Psoas muscle (tissue), 7 donors: ENCODE measurements at regions not wholly inside any gene's neighbourhood (a gene's known extent, or its start where the extent isn't known, plus 50 kb on each side); places are given as distances from the start of the nearest gene placed in this dataset.

ENCODE experiments used
- ATAC-seq, 4 donors: fragments of 200-7000 bp; cut with Tn5 transposase; one replicate each; pipeline ENCODE4 v1.9.1; 2020; ENCODE audit warnings: moderate library complexity in 3 of 4, mild to moderate bottlenecking in 2 of 4
- DNase-seq, 2 donors: peaks; one replicate each; pipeline ENCODE4 v3.0.0-alpha.2; 2020
- H3K27ac ChIP-seq: fragments of 200-600 bp; one replicate; pipeline ENCODE4 v1.8.0; 2022
- H3K27me3 ChIP-seq, 3 donors: fragments of 200-600 bp in 1 of 3; one replicate each; pipeline versions ENCODE4 v1.6.1 to v1.8.0; 2013 to 2022; ENCODE audit warnings: low read length in 2 of 3, mild to moderate bottlenecking in 2 of 3, moderate library complexity in 1 of 3; ENCODE audit not compliant: insufficient read depth in 3 of 3
- H3K36me3 ChIP-seq, 2 donors: fragments of 200-600 bp in 1 of 2; one replicate each; pipeline versions ENCODE4 v1.6.1 to v1.8.0; 2013 to 2022; ENCODE audit warnings: low read depth in 1 of 2, mild to moderate bottlenecking in 1 of 2, moderate library complexity in 1 of 2; ENCODE audit not compliant: insufficient read depth in 1 of 2
- H3K4me1 ChIP-seq: fragments of 200-600 bp; one replicate; pipeline ENCODE4 v1.8.0; 2022
- H3K4me3 ChIP-seq: fragments of 200-600 bp; one replicate; pipeline ENCODE4 v1.8.0; 2022; ENCODE audit warnings: mild to moderate bottlenecking
- H3K9me3 ChIP-seq: fragments of 200-600 bp; one replicate; pipeline ENCODE4 v1.8.0; 2022
- WGBS, 3 donors: extraction: QIAGEN DNeasy Blood & Tissue Kit; methylation state at CpG; one replicate each; pipeline versions ENCODE4 v1.1.6 to v1.1.7; 2013; 5-methylcytosine and 5-hydroxymethylcytosine counted together
- intact Hi-C, 2 donors: fragments of 100-400 bp; cut with DNase I; formaldehyde crosslinking; loops; one replicate each; pipeline versions ENCODE4 v1.11.0 to v1.14.2; 2022
- TF ChIP-seq, protein P1 (sequence below): fragments of 200-600 bp; IDR thresholded peaks from one replicate; pipeline ENCODE4 v1.8.0; 2022; ENCODE audit warnings: antibody characterized with exemption
- donor health status: healthy with polysubstance abuse.
- donor health status: DM: no; HTN: no; CAD: no; lungs with moderate emphysema.
- donor health status: Bipolar disorder and iron deficiency.
- donor health status: healthy.
- donor health status: DM: yes; HTN: yes; CAD: no.
- donor health status: DM: no; HTN: no; CAD: no.
- donor health status: DM: yes; HTN: yes; CAD: no.

DNA sequence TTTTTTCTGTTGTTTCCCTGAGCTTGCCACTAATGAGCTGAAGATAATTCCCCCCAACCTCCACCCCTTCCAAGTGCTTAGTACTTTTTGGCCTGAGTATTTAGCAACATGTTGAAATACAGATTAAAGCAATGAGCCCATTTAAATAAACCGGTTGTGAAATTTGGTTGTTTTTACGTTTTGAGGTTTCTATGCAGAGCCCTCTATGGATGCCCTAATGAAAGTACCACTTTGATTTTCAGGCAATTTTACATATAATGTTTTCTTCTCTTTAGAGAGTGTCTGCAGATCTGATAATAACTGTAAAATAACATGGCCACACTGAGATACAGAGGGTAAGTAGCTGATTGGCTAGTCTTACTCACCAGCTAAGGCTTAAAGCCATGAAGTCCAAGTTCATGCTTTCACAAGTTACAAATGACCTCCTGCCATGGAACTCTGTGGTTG lies 139.4 kb upstream of the SLC7A14 start:
- no peak for DNase-seq
- no peaks in the 10 kb centered on the region for H3K9me3 ChIP-seq
- intact Hi-C loops = no loop called here
- H3K4me1 ChIP-seq = no peaks in the 10 kb centered on the region
- TF ChIP-seq, protein P1, sequence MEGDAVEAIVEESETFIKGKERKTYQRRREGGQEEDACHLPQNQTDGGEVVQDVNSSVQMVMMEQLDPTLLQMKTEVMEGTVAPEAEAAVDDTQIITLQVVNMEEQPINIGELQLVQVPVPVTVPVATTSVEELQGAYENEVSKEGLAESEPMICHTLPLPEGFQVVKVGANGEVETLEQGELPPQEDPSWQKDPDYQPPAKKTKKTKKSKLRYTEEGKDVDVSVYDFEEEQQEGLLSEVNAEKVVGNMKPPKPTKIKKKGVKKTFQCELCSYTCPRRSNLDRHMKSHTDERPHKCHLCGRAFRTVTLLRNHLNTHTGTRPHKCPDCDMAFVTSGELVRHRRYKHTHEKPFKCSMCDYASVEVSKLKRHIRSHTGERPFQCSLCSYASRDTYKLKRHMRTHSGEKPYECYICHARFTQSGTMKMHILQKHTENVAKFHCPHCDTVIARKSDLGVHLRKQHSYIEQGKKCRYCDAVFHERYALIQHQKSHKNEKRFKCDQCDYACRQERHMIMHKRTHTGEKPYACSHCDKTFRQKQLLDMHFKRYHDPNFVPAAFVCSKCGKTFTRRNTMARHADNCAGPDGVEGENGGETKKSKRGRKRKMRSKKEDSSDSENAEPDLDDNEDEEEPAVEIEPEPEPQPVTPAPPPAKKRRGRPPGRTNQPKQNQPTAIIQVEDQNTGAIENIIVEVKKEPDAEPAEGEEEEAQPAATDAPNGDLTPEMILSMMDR = no peak
- ATAC-seq = peak in 2 of 4 donors; percentile 27 to 29
- no peak overlapping the region for H3K27ac ChIP-seq
- peaks cover 0 to 6% (median 2%) of the 10 kb centered on the region in 3 donors for H3K27me3 ChIP-seq
- H3K4me3 ChIP-seq = no peak overlapping the region
- H3K36me3 ChIP-seq = no peaks in the 10 kb centered on the region
- 50 to 65% (median 62%) methylated on average over 2 of the region's 2 CpGs for WGBS, 3 donors

DNA sequence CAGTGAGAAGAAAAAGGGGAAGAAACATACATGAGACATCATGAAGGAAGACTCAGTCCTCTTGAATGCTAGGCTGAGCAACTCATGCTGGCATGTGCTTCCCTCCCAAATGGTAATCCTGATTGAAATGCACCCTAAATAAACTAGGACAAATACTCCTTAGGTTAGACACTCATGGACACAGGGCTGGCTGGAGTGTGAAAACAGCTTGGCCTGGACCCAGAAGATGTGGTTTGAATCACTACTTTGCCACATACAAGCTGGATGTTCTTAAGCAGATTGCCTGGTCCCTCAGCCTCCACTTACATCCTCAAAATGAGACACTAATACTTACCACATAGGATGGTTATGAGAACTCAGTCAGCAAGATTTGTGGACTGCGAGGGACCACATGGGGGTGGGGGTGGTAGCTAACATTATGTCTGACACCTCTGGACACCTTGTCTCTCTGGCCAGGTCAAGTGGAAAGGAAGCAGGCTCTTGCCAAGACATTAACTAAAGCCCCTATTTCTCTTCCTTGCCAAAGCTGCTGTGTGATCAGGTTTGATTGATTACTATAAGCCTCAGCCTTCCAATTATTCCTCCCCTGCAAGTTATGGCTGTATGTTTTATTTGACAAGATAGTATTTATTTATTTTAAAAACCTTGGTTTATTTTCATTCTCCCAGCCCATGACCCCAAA lies 138.9 kb upstream of the SLC7A14 start:
- TF ChIP-seq, protein P1 = no peak
- peaks cover 0 to 6% (median 2%) of the 10 kb centered on the region in 3 donors for H3K27me3 ChIP-seq
- 68 to 79% (median 78%) methylated on average over 1 of the region's 1 CpG for WGBS, 3 donors
- no peaks in the 10 kb centered on the region for H3K4me1 ChIP-seq
- ATAC-seq (peak in 2 of 4 donors; percentile 21 to 64), DNase-seq (peak in 1 of 2 donors; percentile 45)
- intact Hi-C loops = no loop called here
- no peaks in the 10 kb centered on the region for H3K9me3 ChIP-seq
- no peak overlapping the region for H3K27ac ChIP-seq
- no peaks in the 10 kb centered on the region for H3K36me3 ChIP-seq
- H3K4me3 ChIP-seq = no peak overlapping the region

DNA sequence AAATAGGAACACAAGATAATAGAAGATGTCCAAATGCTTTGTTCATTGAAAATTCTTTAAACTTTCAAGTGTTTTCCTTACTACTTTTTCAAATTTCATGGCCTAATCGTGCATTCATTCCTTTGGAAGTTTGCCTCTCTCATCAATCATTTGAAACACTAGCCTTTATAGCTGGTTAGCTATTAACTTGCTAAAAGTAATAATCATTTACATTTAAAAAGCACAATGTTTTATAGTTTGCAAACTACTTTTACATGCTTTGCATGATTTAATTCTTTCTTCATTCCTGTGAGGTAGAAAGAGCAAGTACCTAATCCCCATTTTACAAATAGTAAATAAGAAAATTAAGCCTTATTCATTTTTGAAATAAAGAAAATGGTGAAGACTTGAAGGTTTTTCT lies 137.4 kb upstream of the SLC7A14 start:
- no peaks in the 10 kb centered on the region for H3K4me1 ChIP-seq
- peaks cover 0 to 6% (median 0%) of the 10 kb centered on the region in 3 donors for H3K27me3 ChIP-seq
- no peaks in the 10 kb centered on the region for H3K36me3 ChIP-seq
- H3K9me3 ChIP-seq = no peaks in the 10 kb centered on the region
- 40 to 51% (median 42%) methylated on average over 1 of the region's 1 CpG for WGBS, 3 donors
- DNase-seq (no peak), ATAC-seq (no peak)
- intact Hi-C loops = no loop called here
- no peak overlapping the region for H3K4me3 ChIP-seq
- no peak overlapping the region for H3K27ac ChIP-seq
- TF ChIP-seq, protein P1 = no peak

- TF ChIP-seq, protein P1 = no peak
- no peak overlapping the region for H3K27ac ChIP-seq
- H3K4me1 ChIP-seq = no peaks in the 10 kb centered on the region
- intact Hi-C loops = no loop called here
- ATAC-seq = no peak
- H3K4me3 ChIP-seq = no peak overlapping the region
- no peak for DNase-seq
- H3K36me3 ChIP-seq = no peaks in the 10 kb centered on the region
- peaks cover 0 to 5% (median 0%) of the 10 kb centered on the region in 3 donors for H3K27me3 ChIP-seq
- no peaks in the 10 kb centered on the region for H3K9me3 ChIP-seq
These were observed 135.7 kb upstream of the SLC7A14 start for GRCh38 chr3:170721563-170721962.

GRCh38 chr3:170719300-170719699 lies 133.4 kb upstream of the SLC7A14 start:
- Histone ChIP-seq H3K4me3 (no peak overlapping the region), H3K27me3 (no peaks in the 10 kb centered on the region), H3K36me3 (no peaks in the 10 kb centered on the region), H3K9me3 (no peaks in the 10 kb centered on the region), H3K4me1 (no peaks in the 10 kb centered on the region), H3K27ac (no peak overlapping the region)
- WGBS, 3 donors = 75 to 86% (median 85%) methylated on average over 1 of the region's 1 CpG
- no peak for ATAC-seq
- no peak for DNase-seq
- TF ChIP-seq, protein P1 = no peak
- intact Hi-C loops = no loop called here
